ENCODE measurements at regions not wholly inside any gene's neighbourhood (a gene's known extent, or its start where the extent isn't known, plus 50 kb on each side); places are given as distances from the start of the nearest gene placed in this dataset.

DNA sequence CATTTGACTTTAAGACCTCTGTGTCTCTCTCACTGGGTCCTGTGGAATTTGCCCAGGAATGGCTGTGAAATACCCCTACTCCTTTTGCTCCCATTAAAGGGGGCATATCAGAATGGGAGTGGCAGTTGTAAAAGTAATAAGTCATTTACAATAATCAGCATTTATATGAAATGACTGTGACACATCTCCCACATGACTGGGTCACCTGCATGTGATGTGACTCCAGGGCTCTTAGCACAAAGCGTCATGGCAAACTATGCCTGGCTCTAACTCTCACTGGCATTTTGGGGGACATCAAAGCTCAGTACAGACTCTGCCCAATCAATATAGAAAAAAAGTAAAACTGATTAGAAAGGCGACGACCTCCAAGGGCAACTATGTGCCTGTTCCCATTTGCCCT, 157.6 kb downstream of the RPS24 start:
- TF ChIP-seq, protein P1, sequence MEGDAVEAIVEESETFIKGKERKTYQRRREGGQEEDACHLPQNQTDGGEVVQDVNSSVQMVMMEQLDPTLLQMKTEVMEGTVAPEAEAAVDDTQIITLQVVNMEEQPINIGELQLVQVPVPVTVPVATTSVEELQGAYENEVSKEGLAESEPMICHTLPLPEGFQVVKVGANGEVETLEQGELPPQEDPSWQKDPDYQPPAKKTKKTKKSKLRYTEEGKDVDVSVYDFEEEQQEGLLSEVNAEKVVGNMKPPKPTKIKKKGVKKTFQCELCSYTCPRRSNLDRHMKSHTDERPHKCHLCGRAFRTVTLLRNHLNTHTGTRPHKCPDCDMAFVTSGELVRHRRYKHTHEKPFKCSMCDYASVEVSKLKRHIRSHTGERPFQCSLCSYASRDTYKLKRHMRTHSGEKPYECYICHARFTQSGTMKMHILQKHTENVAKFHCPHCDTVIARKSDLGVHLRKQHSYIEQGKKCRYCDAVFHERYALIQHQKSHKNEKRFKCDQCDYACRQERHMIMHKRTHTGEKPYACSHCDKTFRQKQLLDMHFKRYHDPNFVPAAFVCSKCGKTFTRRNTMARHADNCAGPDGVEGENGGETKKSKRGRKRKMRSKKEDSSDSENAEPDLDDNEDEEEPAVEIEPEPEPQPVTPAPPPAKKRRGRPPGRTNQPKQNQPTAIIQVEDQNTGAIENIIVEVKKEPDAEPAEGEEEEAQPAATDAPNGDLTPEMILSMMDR (IDR thresholded peaks at IDR 0.05; ENCODE audit: low read length): no peak
- TF ChIP-seq EZH2 (IDR thresholded peaks at IDR 0.05; ENCODE audit: borderline replicate concordance, low read length): no peak
